ENCODE measurements at regions not wholly inside any gene's neighbourhood (a gene's known extent, or its start where the extent isn't known, plus 50 kb on each side); places are given as distances from the start of the nearest gene placed in this dataset.

- FAIRE-seq (no peak), DNase-seq (ENCODE audit: low spot score) (no peak)
Observed at GRCh38 chr2:41647468-41648050, 400.3 kb upstream of the PKDCC start.

GRCh38 chr2:41657226-41657625, 390.6 kb upstream of the PKDCC start:
- DNase-seq (ENCODE audit: low spot score) (no peak), FAIRE-seq (no peak)

GRCh38 chr2:41659758-41660157, 388.1 kb upstream of the PKDCC start:
- FAIRE-seq (no peak), DNase-seq (ENCODE audit: low spot score) (no peak)

- no peak for FAIRE-seq
- DNase-seq (ENCODE audit: low spot score), result no peak
Observed at GRCh38 chr2:41662461-41662860, 385.4 kb upstream of the PKDCC start.

- FAIRE-seq, result no peak
Observed at GRCh38 chr2:41663056-41663455, 384.8 kb upstream of the PKDCC start.

GRCh38 chr2:41668529-41668928, 379.3 kb upstream of the PKDCC start:
- no peak for DNase-seq (ENCODE audit: low spot score)
- FAIRE-seq, result no peak

More at GRCh38 chr2:41663056-41663455, 384.8 kb upstream of the PKDCC start:
- no peak for DNase-seq (ENCODE audit: low spot score)

- FAIRE-seq (no peak), DNase-seq (ENCODE audit: low spot score) (no peak)
Observed at GRCh38 chr2:41678639-41679038, 369.2 kb upstream of the PKDCC start.

GRCh38 chr2:41686156-41686555, 361.7 kb upstream of the PKDCC start:
- no peak for FAIRE-seq
- DNase-seq (ENCODE audit: low spot score), result no peak

- no peak for FAIRE-seq
Observed at GRCh38 chr2:41691561-41691960, 356.3 kb upstream of the PKDCC start.

GRCh38 chr2:41694536-41695049, 353.2 kb upstream of the PKDCC start:
- no peak for FAIRE-seq
- DNase-seq (ENCODE audit: low spot score), result no peak

More at GRCh38 chr2:41691561-41691960, 356.3 kb upstream of the PKDCC start:
- DNase-seq (ENCODE audit: low spot score), result no peak

GRCh38 chr2:41695198-41696113, 352.4 kb upstream of the PKDCC start:
- FAIRE-seq (no peak), DNase-seq (ENCODE audit: low spot score) (no peak)

GRCh38 chr2:41697389-41697788, 350.4 kb upstream of the PKDCC start:
- FAIRE-seq, result no peak
- DNase-seq (ENCODE audit: low spot score), result no peak

- DNase-seq (ENCODE audit: low spot score), result peak; percentile 59
- FAIRE-seq, result no peak
Observed at GRCh38 chr2:41698678-41699422, 349.0 kb upstream of the PKDCC start.

GRCh38 chr2:41701231-41701630, 346.6 kb upstream of the PKDCC start:
- FAIRE-seq (no peak), DNase-seq (ENCODE audit: low spot score) (no peak)

GRCh38 chr2:41703123-41703522, 344.7 kb upstream of the PKDCC start:
- no peak for DNase-seq (ENCODE audit: low spot score)
- no peak for FAIRE-seq

- FAIRE-seq (no peak), DNase-seq (ENCODE audit: low spot score) (no peak)
Observed at GRCh38 chr2:41705634-41706033, 342.2 kb upstream of the PKDCC start.

- FAIRE-seq (no peak), DNase-seq (ENCODE audit: low spot score) (no peak)
Observed at GRCh38 chr2:41706286-41706685, 341.5 kb upstream of the PKDCC start.

- no peak for DNase-seq (ENCODE audit: low spot score)
- FAIRE-seq, result no peak
Observed at GRCh38 chr2:41707790-41708451, 339.9 kb upstream of the PKDCC start.

GRCh38 chr2:41709702-41710599, 337.9 kb upstream of the PKDCC start:
- DNase-seq (ENCODE audit: low spot score), result no peak
- FAIRE-seq, result no peak

GRCh38 chr2:41710944-41711343, 336.9 kb upstream of the PKDCC start:
- DNase-seq (ENCODE audit: low spot score) (no peak), FAIRE-seq (no peak)
